Retinal pigment epithelial cell (primary cell): ENCODE measurements at regions not wholly inside any gene's neighbourhood (a gene's known extent, or its start where the extent isn't known, plus 50 kb on each side); places are given as distances from the start of the nearest gene placed in this dataset.

Source experiments
- DNase-seq: peaks from one replicate; pipeline ENCODE4 v3.0.0-alpha.2; 2010; ENCODE audit warnings: low read depth
- H3K4me3 ChIP-seq: 2 replicates; pipeline ENCODE4 v1.5.1; 2011; ENCODE audit warnings: mild to moderate bottlenecking, low read length, control low read depth, moderate library complexity
- TF ChIP-seq, protein P1 (sequence below): conservative IDR thresholded peaks from 2 replicates; pipeline ENCODE4 v1.5.1; 2011; ENCODE audit warnings: low read depth, low read length, control low read depth, inconsistent platforms

DNA sequence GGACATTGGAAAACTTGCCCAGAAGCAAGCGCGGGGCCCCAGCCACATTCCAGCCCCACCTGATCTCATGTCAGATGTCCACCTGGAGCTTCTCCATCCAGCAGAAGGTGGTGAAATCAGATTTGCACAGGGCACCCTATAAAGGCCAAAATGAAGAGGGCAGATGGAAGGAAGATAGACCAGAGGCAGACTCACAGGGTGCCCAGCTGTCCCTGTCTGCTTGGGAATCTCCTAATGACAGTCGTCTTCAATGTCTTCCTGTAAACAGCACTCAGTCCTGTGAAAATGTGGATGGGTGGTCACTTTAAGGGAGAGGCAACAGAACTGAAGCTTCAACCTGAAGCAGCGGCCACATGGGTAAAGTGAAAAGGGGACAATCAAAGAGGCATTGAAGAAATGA is 607.5 kb downstream of the IRX1 start:
- no peak for DNase-seq
- TF ChIP-seq, protein P1, sequence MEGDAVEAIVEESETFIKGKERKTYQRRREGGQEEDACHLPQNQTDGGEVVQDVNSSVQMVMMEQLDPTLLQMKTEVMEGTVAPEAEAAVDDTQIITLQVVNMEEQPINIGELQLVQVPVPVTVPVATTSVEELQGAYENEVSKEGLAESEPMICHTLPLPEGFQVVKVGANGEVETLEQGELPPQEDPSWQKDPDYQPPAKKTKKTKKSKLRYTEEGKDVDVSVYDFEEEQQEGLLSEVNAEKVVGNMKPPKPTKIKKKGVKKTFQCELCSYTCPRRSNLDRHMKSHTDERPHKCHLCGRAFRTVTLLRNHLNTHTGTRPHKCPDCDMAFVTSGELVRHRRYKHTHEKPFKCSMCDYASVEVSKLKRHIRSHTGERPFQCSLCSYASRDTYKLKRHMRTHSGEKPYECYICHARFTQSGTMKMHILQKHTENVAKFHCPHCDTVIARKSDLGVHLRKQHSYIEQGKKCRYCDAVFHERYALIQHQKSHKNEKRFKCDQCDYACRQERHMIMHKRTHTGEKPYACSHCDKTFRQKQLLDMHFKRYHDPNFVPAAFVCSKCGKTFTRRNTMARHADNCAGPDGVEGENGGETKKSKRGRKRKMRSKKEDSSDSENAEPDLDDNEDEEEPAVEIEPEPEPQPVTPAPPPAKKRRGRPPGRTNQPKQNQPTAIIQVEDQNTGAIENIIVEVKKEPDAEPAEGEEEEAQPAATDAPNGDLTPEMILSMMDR, result no peak
- H3K4me3 ChIP-seq, result no peak overlapping the region

- no peak overlapping the region for H3K4me3 ChIP-seq
- no peak for DNase-seq
- TF ChIP-seq, protein P1, result no peak
Measured at GRCh38 chr5:4204276-4205141, 608.9 kb downstream of the IRX1 start.

- H3K4me3 ChIP-seq, result no peak overlapping the region
- TF ChIP-seq, protein P1, result no peak
- no peak for DNase-seq
Measured at GRCh38 chr5:4205398-4205797, 609.8 kb downstream of the IRX1 start.

GRCh38 chr5:4206127-4206526 is 610.5 kb downstream of the IRX1 start:
- no peak for DNase-seq
- H3K4me3 ChIP-seq, result no peak overlapping the region
- TF ChIP-seq, protein P1, result no peak

DNA sequence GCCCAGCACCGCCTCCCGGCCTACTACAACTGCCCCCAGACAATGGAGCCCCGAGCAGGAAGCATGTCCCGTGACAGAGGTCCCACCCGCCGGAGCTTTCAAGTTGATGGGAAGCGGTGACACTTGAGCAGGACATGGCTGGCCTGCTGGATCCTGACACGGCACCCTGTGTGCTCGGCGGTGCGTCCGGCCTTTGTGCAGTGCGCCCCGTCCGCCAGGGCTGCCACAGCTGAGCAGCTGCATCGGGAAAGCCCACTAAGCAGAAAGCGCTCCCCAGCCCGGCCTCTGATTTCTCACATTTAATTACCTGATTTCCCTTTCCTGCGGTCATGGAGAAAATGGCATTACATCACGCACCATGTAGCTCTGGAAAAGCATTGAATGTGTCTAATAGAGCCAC is 611.9 kb downstream of the IRX1 start:
- TF ChIP-seq, protein P1, result no peak
- DNase-seq, result no peak
- H3K4me3 ChIP-seq, result no peak overlapping the region

DNA sequence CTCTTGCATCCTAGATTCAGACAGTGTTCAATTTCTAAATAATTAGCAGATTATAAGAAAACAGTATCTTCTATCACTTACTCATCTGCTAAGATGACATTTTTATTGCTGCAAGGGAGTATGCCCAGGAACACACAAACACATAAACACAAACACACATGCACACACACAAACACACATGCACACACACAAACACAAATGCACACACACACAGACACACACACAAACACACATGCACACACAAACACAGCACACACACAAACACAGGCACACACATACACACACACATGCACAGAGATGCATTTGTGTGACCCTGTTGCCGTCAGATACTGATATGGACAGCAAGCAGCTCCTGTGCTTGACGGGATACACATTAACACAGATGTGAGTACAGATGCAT is 612.9 kb downstream of the IRX1 start:
- no peak overlapping the region for H3K4me3 ChIP-seq
- no peak for DNase-seq
- TF ChIP-seq, protein P1, result no peak

GRCh38 chr5:4208996-4209395 is 613.4 kb downstream of the IRX1 start:
- H3K4me3 ChIP-seq, result no peak overlapping the region
- TF ChIP-seq, protein P1, result no peak
- DNase-seq, result no peak
